NCI-H2081 (cell line): ENCODE measurements at regions not wholly inside any gene's neighbourhood (a gene's known extent, or its start where the extent isn't known, plus 50 kb on each side); places are given as distances from the start of the nearest gene placed in this dataset.
"Not testable (repeated sequence)": the region's sequence is repeated elsewhere in the genome, so short reads cannot be mapped to it uniquely, and the experiment has no call there.

Source experiments
- DNase-seq, 2 experiments: peaks; one replicate each; lab custom pipeline; 2025; lab: John Stamatoyannopoulos, UW

DNA sequence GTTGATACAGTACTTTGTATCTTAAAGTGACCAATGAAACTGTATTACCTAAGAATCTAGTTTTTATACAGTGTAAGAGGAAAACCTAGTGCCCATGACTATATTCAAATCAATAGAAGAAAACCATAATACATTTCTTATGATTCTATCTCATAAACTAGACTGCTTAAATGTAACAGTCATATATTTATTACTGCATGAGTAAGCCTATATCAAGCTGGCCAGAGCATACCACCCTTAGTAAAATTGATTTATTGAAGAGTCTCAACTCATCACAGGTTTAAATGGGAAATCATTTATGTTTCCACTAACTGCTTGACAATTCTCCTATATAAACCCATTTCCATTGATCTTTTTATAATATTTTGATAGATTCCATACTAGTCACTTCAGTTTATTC lies 1059.2 kb upstream of the LRRTM1 start:
- no peak for DNase-seq

- DNase-seq, result not testable (repeated sequence)
These were observed 1057.9 kb upstream of the LRRTM1 start for GRCh38 chr2:81362468-81362867.

DNA sequence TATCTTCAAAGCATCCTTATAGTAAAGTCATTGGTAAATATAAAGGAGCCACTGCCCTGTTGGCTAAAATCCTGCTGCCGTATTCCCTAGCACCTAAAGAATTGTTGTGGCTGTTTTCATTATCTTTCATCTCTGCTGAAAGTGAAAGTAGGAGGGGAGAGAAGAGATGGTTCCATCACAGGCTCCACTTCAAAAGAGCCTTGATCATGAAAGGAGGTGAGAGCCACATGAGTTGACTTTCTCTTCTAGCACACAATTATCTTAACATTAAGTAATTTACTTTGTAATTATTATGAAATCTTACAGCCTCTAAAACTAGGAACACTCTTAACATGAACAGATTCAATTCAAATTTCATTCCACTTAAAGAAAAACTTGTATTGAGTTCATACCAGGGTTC lies 1050.9 kb upstream of the LRRTM1 start:
- no peak for DNase-seq

DNA sequence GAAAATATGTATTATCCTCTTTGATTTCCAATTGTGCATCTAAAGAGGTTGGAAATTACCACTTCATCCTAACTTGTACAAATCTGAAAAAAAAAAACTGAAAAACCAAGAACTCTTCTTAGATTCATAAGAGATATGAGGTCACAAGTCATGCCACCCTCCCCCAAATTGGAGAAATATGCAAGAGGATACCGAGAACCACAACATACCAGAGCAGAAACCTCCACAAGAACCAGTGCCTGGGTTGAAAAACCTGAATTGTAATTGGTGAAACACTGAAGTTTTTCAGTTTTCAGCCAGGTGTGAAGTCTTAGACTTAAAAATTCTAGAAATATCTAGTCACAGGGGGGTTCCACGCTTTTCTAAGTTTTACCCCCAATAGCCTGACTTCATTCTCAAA lies 1029.5 kb upstream of the LRRTM1 start:
- no peak for DNase-seq

- DNase-seq, result no peak
These were observed 1024.4 kb upstream of the LRRTM1 start for GRCh38 chr2:81328968-81329367.

- DNase-seq, result no peak
These were observed 1023.4 kb upstream of the LRRTM1 start for GRCh38 chr2:81327911-81328310.

DNA sequence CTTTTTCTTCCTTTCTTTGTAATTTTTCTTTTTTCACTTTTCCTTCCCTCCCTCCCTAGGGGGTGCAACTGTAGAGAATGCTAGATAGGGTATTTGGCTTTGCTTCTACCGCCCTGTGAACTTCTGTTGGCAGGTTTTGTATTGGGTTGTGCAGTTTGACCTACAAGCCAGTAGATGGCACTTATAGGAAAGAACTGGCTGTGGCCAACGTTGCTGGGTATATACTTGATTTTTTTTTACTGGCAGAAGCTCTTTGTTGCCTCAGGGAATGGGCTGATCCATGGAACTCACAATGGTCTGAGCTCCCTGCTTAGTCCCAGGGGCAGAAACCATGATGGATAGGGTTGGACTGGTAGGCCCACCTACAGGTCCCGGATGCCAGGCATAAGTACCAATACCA lies 1019.5 kb upstream of the LRRTM1 start:
- DNase-seq, result peak; percentile 29 to 53

GRCh38 chr2:81304154-81304830 lies 999.7 kb upstream of the LRRTM1 start:
- no peak for DNase-seq

DNA sequence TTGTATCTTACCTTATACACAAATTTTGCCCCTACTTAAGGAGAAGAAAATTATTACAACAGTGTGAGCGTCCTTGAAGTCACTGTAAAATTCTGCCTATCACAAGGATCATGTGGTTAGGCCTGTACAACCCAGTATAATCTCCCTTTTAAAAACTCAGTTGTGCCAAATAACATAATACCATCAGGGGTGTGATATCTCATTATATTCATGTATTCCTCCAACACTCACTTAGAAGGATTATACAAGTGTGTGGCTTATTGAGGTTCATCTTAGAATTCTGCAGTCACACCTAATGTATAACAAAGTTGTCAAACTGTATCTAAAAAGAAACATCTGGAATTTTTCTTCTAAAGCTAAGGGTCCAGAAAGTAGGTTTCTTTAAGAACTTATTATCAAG lies 998.8 kb upstream of the LRRTM1 start:
- DNase-seq, result no peak

DNA sequence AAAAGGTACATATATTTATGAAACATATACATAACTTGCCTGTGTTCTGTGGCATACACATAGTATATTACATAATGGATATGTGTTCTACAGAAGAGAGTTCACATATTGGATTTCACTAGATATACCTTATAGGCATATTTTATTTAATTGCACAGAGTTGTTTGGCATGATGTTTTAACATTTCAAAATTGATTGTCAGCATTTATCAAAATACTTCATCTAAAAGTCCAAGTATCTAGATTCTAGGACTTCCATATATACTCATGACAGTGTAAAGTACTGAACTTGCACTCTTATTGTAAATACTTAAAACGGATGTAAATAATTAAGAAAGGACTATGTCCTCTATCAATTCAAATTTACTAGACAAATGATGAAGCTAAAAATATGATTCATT lies 995.3 kb upstream of the LRRTM1 start:
- no peak for DNase-seq

- no peak for DNase-seq
These were observed 986.3 kb upstream of the LRRTM1 start for GRCh38 chr2:81290846-81291245.

DNA sequence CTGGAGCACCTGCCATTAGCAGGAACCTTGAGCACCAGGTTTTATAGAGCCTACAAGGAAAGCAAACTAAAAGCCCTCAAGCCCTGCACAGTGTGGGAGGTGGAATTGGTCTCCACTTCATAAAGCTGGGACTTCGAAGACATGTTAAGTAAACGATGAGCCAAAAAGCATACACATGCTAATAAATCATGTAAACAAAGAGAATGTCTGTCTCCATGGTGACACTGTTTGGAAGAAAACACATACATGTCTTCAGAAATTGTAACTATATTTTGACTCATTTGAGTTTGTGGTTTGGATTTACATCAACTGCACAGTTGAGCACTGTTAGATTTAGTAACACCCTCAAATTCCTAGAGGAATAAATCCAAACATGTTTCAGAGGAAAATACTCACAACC lies 978.5 kb upstream of the LRRTM1 start:
- DNase-seq, result no peak

DNA sequence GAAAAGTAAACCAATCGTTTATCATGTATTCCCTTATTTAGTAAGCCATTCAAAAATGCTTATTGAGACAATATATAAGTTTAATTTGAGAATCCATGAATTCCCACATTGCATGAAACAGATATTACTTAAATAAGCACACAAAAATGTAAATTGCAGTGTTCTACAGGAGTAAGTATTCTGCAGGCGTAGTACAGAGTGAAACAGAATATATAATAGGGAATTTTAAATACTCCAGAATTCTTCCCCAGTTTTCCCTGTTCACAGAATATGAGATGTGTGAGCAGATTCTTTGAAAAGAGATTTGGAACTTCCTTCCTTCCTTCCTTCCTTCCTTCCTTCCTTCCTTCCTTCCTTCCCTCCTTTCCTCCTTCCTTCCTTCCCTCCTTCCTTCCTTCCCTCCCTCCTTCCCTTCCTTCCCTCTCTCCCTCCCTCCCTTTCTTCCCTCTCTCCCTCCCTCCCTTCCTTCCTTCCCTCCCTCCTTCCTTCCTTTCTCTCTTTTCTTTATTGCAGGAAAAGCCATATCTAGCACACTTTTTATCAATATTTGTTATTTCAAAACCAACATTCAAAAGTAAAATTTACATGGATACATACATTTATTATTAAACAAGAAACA lies 977.7 kb upstream of the LRRTM1 start:
- no peak for DNase-seq

DNA sequence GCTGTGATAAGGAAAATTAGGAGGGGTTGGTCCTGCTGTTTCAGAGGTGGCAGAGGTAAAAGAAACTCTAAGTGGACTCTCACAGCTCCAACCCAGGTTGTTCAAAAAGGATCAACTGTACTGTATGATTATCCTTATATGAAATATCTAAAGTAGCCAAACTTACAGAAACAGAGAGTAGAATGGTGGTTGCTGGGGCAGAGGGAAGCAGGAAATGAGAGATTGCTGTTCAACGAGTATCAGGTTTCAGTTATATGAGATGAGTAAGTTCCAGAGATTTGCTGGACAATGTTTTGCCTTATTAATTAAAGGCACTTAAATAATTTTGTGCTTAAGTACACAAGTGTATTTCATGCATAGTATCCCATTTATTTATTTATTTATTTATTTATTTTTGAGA lies 972.0 kb upstream of the LRRTM1 start:
- no peak for DNase-seq

GRCh38 chr2:81266106-81266505 lies 961.6 kb upstream of the LRRTM1 start:
- DNase-seq, result peak in 1 of 2 experiments; percentile 8

DNA sequence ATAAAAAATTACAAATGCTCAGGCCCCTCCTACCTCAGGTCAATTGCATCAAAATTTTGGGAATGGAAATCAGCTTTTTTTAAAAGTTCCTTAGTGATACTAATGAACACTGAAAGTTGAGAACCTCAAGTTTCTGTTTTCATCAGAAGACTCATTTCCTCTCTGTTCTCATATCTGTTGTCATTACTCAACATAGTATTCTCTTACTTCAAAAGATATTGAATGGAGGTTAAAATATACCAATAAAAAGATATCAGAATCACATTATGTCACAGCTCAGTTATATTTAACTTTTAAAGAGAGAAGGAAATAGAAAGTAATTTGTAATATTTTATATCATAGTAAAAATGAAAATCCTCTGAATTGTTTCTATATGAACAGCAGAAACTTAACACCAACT lies 959.4 kb upstream of the LRRTM1 start:
- DNase-seq, result no peak

GRCh38 chr2:81260320-81260719 lies 955.8 kb upstream of the LRRTM1 start:
- no peak for DNase-seq

- DNase-seq, result no peak
These were observed 945.7 kb upstream of the LRRTM1 start for GRCh38 chr2:81250270-81250669.

DNA sequence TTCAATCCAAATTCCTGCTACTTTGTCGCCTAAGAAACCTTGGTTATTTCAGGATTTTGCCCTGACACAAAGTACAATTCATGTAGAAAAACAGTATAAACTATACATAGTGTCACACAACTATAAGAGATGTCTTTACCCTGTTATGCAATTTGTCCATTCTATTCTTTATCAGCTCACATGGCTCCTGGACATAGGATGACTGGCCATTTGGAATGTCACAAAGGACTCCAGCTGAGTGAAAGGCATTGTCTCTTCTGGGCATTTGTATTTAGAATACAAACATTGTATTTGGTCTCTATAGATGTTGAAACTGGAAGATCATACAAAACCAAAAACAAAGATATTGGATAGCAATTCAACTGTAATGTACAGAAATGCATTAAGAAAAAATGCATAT lies 944.6 kb upstream of the LRRTM1 start:
- DNase-seq, result peak in 1 of 2 experiments; percentile 0

- no peak for DNase-seq
These were observed 943.1 kb upstream of the LRRTM1 start for GRCh38 chr2:81247648-81248047.

GRCh38 chr2:81242501-81242900 lies 937.9 kb upstream of the LRRTM1 start:
- DNase-seq, result no peak

DNA sequence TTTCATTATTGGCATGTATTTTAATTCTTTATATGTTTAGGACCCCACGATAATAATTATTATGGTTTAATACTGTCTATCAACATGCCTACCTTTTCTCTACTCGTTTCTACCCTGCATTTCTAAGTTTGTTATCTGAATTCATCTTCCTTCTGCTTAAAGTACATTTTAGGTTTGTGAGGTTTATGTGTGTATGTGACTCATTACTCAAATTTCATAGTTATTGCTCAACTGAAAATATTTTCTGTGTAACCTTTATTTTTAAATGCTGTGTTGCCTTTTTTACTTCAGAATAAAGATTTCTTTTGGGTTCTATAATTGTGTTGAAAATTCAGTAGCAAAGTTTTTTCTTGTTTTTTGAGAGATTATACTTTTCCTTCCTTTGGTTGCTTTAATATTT lies 933.9 kb upstream of the LRRTM1 start:
- no peak for DNase-seq

- DNase-seq, result no peak
These were observed 931.0 kb upstream of the LRRTM1 start for GRCh38 chr2:81235601-81236000.

- DNase-seq, result no peak
These were observed 930.2 kb upstream of the LRRTM1 start for GRCh38 chr2:81234711-81235110.
